Heart right ventricle (tissue), 16 donors: ENCODE measurements at regions not wholly inside any gene's neighbourhood (a gene's known extent, or its start where the extent isn't known, plus 50 kb on each side); places are given as distances from the start of the nearest gene placed in this dataset.

Source experiments
- ATAC-seq, 8 donors: fragments of 200-7000 bp; cut with Tn5 transposase; one replicate each; pipeline ENCODE4 v1.9.1; 2020; ENCODE audit warnings: mild to moderate bottlenecking in 8 of 8, moderate library complexity in 8 of 8, moderate number of reproducible peaks in 1 of 8
- DNase-seq, 2 donors: peaks; one replicate each; pipeline ENCODE4 v3.0.0-alpha.2; 2020
- H3K27ac ChIP-seq, 10 donors: fragments of 200-600 bp; sonication (generic) in 2 of 10; one replicate each; pipeline versions ENCODE4 v1.5.0 to v1.8.0; 2020 to 2022; ENCODE audit warnings: mild to moderate bottlenecking in 3 of 10
- H3K27me3 ChIP-seq, 7 donors: fragments of 200-600 bp; one replicate each; pipeline ENCODE4 v1.8.0; 2021 to 2022; ENCODE audit warnings: mild to moderate bottlenecking in 2 of 7
- H3K36me3 ChIP-seq, 9 donors: fragments of 200-600 bp; sonication (generic) in 1 of 9; one replicate each; pipeline versions ENCODE4 v1.5.0 to v1.8.0; 2020 to 2022; ENCODE audit warnings: mild to moderate bottlenecking in 2 of 9
- H3K4me1 ChIP-seq, 9 donors: fragments of 200-600 bp; sonication (generic) in 1 of 9; one replicate each; pipeline versions ENCODE4 v1.5.0 to v1.8.0; 2020 to 2022; ENCODE audit warnings: mild to moderate bottlenecking in 4 of 9
- H3K4me3 ChIP-seq, 10 donors: fragments of 200-600 bp; sonication (generic) in 2 of 10; one replicate each; pipeline versions ENCODE4 v1.5.0 to v1.8.0; 2020 to 2022; ENCODE audit warnings: mild to moderate bottlenecking in 7 of 10, moderate library complexity in 2 of 10
- H3K9me3 ChIP-seq, 11 donors: fragments of 200-600 bp in 10 of 11; sonication (generic) in 2 of 11; one replicate each; pipeline versions ENCODE4 v1.5.0 to v1.8.0; 2013 to 2022; ENCODE audit warnings: mild to moderate bottlenecking in 2 of 11, control low read depth in 1 of 11, moderate library complexity in 1 of 11
- WGBS, 2 donors: extraction: QIAGEN DNeasy Blood & Tissue Kit; methylation state at CpG; one replicate each; pipeline ENCODE4 v1.1.7; 2013; ENCODE audit warnings: inconsistent platforms in 1 of 2; 5-methylcytosine and 5-hydroxymethylcytosine counted together
- intact Hi-C, 10 donors: fragments of 100-400 bp; cut with DNase I; formaldehyde crosslinking; loops; one replicate each; pipeline versions ENCODE4 v1.11.1 to v1.14.2; 2022
- TF ChIP-seq, protein P1 (sequence below), 9 donors: fragments of 200-600 bp; sonication (generic) in 2 of 9; IDR thresholded peaks; one replicate each; pipeline versions ENCODE4 v1.5.0 to v1.8.0; 2021 to 2022; ENCODE audit warnings: antibody characterized with exemption in 9 of 9, mild to moderate bottlenecking in 5 of 9, moderate library complexity in 1 of 9
- donor health status: Arrhythmogenic right ventricular cardiomyopathy.
- donor health status: ischemic (EF 13 %, LVEDD 7.1; RV severe dilation, severe dysfunction).
- donor health status: healthy with polysubstance abuse.
- donor health status: DM: no; HTN: yes; CAD: no.
- donor health status: DM: no; HTN: no; CAD: no.
- donor health status: ischemic (EF 25% LVEDD 6.9; RV normal size, moderate dysfunction).
- donor health status: ischemic (EF 25% LVEDD 5.7; RV mildly dilated, moderate dysfunction).
- donor health status: healthy.
- donor health status: DM: yes; HTN: yes; CAD: no.
- donor health status: Ischemic cardiomyopathy.
- donor health status: ischemic (EF 35%, LVEDD 5.7; RV mildly dilated, moderate dysfunction).
- donor health status: nonischemic (EF 11% LVEDD 7.7; RV severe dilation, severe dysfunction).
- donor health status: DM: yes; HTN: yes; CAD: no.
- donor health status: PGD.
- donor health status: ischemic (EF 29% LVEDD 5.4; RV normal size, mild dysfunction).
- donor health status: nonischemic (EF 23%, LVEDD 6.1; RV moderate dilation, normal function).

DNA sequence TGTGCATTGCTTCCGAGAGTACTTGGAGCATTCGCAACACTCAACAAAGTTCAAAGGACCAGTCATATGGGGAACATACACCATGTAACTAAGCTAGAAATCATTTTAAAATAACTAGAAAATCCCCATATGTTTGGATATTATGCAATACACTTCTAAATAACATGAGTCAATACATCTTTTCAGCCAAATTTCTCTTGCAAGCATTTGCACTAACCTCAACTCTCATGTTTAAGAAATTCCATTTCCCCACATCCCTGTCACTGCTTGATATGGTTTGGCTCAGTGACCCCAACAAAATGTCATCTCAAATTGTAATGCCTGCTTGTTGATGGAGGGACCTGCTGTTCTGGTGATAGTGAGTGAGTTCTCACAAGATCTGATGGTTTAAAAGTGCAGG lies 85.7 kb upstream of the CST7 start:
- DNase-seq (no peak), ATAC-seq (no peak)
- Histone ChIP-seq H3K4me3 (no peak overlapping the region), H3K27ac (no peak overlapping the region), H3K36me3 (no peaks in the 10 kb centered on the region), H3K27me3 (peaks cover 0 to 6% (median 0%) of the 10 kb centered on the region in 7 donors), H3K4me1 (no peaks in the 10 kb centered on the region), H3K9me3 (peaks cover 0 to 20% (median 8%) of the 10 kb centered on the region in 11 donors)
- 73 to 74% methylated on average over 2 of the region's 2 CpGs for WGBS, 2 donors
- intact Hi-C loops = no loop called here
- TF ChIP-seq, protein P1, sequence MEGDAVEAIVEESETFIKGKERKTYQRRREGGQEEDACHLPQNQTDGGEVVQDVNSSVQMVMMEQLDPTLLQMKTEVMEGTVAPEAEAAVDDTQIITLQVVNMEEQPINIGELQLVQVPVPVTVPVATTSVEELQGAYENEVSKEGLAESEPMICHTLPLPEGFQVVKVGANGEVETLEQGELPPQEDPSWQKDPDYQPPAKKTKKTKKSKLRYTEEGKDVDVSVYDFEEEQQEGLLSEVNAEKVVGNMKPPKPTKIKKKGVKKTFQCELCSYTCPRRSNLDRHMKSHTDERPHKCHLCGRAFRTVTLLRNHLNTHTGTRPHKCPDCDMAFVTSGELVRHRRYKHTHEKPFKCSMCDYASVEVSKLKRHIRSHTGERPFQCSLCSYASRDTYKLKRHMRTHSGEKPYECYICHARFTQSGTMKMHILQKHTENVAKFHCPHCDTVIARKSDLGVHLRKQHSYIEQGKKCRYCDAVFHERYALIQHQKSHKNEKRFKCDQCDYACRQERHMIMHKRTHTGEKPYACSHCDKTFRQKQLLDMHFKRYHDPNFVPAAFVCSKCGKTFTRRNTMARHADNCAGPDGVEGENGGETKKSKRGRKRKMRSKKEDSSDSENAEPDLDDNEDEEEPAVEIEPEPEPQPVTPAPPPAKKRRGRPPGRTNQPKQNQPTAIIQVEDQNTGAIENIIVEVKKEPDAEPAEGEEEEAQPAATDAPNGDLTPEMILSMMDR (IDR thresholded peaks at IDR 0.05) = no peak

DNA sequence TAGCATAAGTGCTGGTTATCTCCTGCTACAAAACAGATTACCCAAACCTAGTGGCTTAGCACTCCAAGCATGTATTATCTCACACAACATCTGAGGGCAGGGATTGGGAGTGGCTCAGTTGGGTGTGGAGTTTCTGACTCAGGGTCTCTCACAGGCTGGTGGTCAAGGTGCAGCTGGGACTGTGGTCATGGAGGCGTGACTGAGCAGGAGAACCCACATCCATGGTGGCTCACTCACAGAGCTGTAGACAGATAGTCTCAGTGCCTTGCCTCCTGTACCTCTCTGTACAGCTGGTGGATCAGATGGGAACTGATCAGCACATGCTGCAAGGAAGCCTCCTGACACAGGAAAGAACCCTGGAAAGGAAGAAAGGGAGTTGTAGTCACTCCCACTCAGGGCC lies 83.1 kb upstream of the CST7 start:
- ATAC-seq (no peak), DNase-seq (no peak)
- Histone ChIP-seq H3K27ac (no peak overlapping the region), H3K4me1 (no peaks in the 10 kb centered on the region), H3K9me3 (peaks cover 0 to 20% (median 8%) of the 10 kb centered on the region in 11 donors), H3K36me3 (no peaks in the 10 kb centered on the region), H3K27me3 (peaks cover 0 to 6% (median 0%) of the 10 kb centered on the region in 7 donors), H3K4me3 (no peak overlapping the region)
- intact Hi-C loops = no loop called here
- TF ChIP-seq, protein P1 (IDR thresholded peaks at IDR 0.05) = no peak
- WGBS, 2 donors = 70 to 91% methylated on average over 1 of the region's 1 CpG

DNA sequence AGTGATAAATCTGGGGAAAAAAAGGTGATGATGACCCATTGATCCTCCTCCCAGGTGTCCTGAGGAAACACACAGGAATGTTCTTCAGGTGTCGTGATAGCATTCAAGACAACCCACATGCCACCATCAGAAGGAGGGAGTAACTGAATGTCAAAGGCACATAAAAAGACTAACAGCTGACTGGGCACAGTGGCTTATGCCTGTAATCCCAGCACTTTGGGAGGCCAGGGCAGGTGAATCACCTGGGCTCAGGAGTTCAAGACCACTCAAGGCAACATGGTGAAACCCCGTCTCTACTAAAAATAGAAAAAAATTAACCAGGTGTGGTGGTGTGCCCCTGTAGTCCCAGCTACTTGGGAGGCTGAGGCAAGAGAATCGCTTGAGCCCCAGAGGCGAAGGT lies 82.3 kb upstream of the CST7 start:
- TF ChIP-seq, protein P1 (IDR thresholded peaks at IDR 0.05) = no peak
- intact Hi-C loops = no loop called here
- H3K9me3 ChIP-seq = peaks cover 0 to 20% (median 8%) of the 10 kb centered on the region in 11 donors
- no peak for ATAC-seq
- WGBS, 2 donors = 91 to 95% methylated on average over 4 of the region's 4 CpGs
- no peaks in the 10 kb centered on the region for H3K36me3 ChIP-seq
- peaks cover 0 to 6% (median 0%) of the 10 kb centered on the region in 7 donors for H3K27me3 ChIP-seq
- H3K4me3 ChIP-seq = no peak overlapping the region
- no peaks in the 10 kb centered on the region for H3K4me1 ChIP-seq
- no peak for DNase-seq
- no peak overlapping the region for H3K27ac ChIP-seq

DNA sequence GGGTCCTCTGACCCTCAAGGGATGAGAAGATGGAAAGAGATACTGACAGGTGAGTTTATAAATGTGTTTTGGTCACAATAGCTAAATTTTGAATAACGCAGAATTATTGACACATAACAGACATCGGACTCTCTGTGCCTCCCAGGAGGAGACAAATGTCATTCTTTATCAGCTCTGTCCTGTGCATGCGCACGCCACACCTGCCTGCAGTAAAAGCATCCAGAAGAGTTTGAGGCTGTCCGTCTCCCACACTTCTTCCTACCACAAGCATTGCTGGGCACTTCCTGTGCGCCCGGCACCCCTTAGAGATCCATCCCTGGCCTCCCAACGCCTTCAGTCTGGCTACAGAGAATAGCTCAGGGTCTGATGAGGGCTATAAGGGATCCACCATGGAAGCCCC lies 81.5 kb upstream of the CST7 start:
- Histone ChIP-seq H3K27me3 (peaks cover 0 to 6% (median 4%) of the 10 kb centered on the region in 7 donors), H3K4me1 (no peaks in the 10 kb centered on the region), H3K36me3 (no peaks in the 10 kb centered on the region), H3K9me3 (peaks cover 0 to 20% (median 8%) of the 10 kb centered on the region in 11 donors), H3K4me3 (no peak overlapping the region), H3K27ac (no peak overlapping the region)
- intact Hi-C loops = no loop called here
- WGBS, 2 donors = 88 to 94% methylated on average over 8 of the region's 8 CpGs
- TF ChIP-seq, protein P1 (IDR thresholded peaks at IDR 0.05) = no peak
- no peak for ATAC-seq
- no peak for DNase-seq
